PC-3 (cell line): ENCODE measurements at regions not wholly inside any gene's neighbourhood (a gene's known extent, or its start where the extent isn't known, plus 50 kb on each side); places are given as distances from the start of the nearest gene placed in this dataset.

Experiments
- ATAC-seq: fragments of 200-7000 bp; cut with Tn5 transposase; 2 replicates; pipeline ENCODE4 v1.9.1; 2020; ENCODE audit warnings: mild to moderate bottlenecking, moderate library complexity
- BruUV-seq: library from RNA; stranded (reverse); fragments of 400-500 nt; replicated peaks from 2 replicates; lab custom pipeline; 2021; lab: Mats Ljungman, UMichigan
- CTCF ChIA-PET: fragments of 300-600 bp; sonication (Branson Sonifier 250); formaldehyde crosslinking; loops from one replicate; lab custom pipeline; 2022; ENCODE audit warnings: antibody characterized with exemption; lab: Charles Lee
- POLR2A ChIA-PET: fragments of 300-600 bp; sonication (Branson Sonifier 250); formaldehyde crosslinking; loops from one replicate; lab custom pipeline; 2022; ENCODE audit warnings: antibody characterized with exemption; ENCODE audit not compliant: unreplicated experiment; lab: Charles Lee
- DNase-seq: peaks from one replicate; pipeline ENCODE4 v3.0.0-alpha.2; 2015
- H2AFZ ChIP-seq: fragments of 300-600 bp; sonication (generic); 2 replicates; pipeline ENCODE4 v1.6.0; 2016; ENCODE audit warnings: antibody characterized with exemption, low read length
- H3F3A ChIP-seq: fragments of 300-600 bp; sonication (generic); one replicate; pipeline ENCODE4 v1.6.0; 2017; ENCODE audit warnings: antibody characterized with exemption, low read length, control low read depth, mild to moderate bottlenecking; ENCODE audit not compliant: unreplicated experiment
- H3K27ac ChIP-seq: fragments of 300-600 bp; sonication (generic); 2 replicates; pipeline ENCODE4 v1.5.1; 2016; ENCODE audit warnings: mild to moderate bottlenecking, low read length
- H3K27me3 ChIP-seq: fragments of 300-600 bp; sonication (generic); 2 replicates; pipeline ENCODE4 v1.6.1; 2016; ENCODE audit warnings: low read length, mixed read lengths
- H3K36me3 ChIP-seq: fragments of 300-600 bp; sonication (generic); 2 replicates; pipeline ENCODE4 v1.6.1; 2016; ENCODE audit warnings: low read depth, mixed run types, low read length, mixed read lengths
- H3K4me1 ChIP-seq: fragments of 300-600 bp; sonication (generic); 2 replicates; pipeline ENCODE4 v1.5.1; 2016; ENCODE audit warnings: low read length; ENCODE audit not compliant: insufficient read depth
- H3K4me2 ChIP-seq: fragments of 300-600 bp; sonication (generic); 2 replicates; pipeline ENCODE4 v1.6.0; 2016; ENCODE audit warnings: low read length
- H3K4me3 ChIP-seq: fragments of 300-600 bp; sonication (generic); 2 replicates; pipeline ENCODE4 v1.5.1; 2016; ENCODE audit warnings: mild to moderate bottlenecking, low read length, mixed read lengths
- H3K79me2 ChIP-seq: fragments of 300-600 bp; sonication (generic); 2 replicates; pipeline ENCODE4 v1.6.1; 2017; ENCODE audit warnings: low read length, mixed read lengths
- H3K9ac ChIP-seq: fragments of 300-600 bp; sonication (generic); 2 replicates; pipeline ENCODE4 v1.6.0; 2016; ENCODE audit warnings: mild to moderate bottlenecking, low read length
- H3K9me2 ChIP-seq: fragments of 300-600 bp; sonication (generic); replicated peaks from 2 replicates; pipeline ENCODE4 v1.6.1; 2016; ENCODE audit warnings: mixed run types, low read length, mixed read lengths
- H3K9me3 ChIP-seq: fragments of 300-600 bp; sonication (generic); 2 replicates; pipeline ENCODE4 v1.6.1; 2016; ENCODE audit warnings: low read length, mixed read lengths
- H4K20me1 ChIP-seq: fragments of 300-600 bp; sonication (generic); 2 replicates; pipeline ENCODE4 v1.6.1; 2016; ENCODE audit warnings: low read length, mixed read lengths
- EZH2 ChIP-seq: fragments of 300-600 bp; sonication (generic); IDR thresholded peaks from one replicate; pipeline ENCODE4 v1.6.1; 2017; ENCODE audit warnings: antibody characterized with exemption, mild to moderate bottlenecking, low read length; ENCODE audit not compliant: unreplicated experiment
- EZH2phosphoT487 ChIP-seq: fragments of 300-600 bp; sonication (generic); IDR thresholded peaks from 2 replicates; pipeline ENCODE4 v1.6.1; 2018; ENCODE audit warnings: mild to moderate bottlenecking, antibody characterized with exemption, low read length, borderline replicate concordance
- intact Hi-C: fragments of 100-400 bp; cut with micrococcal nuclease; formaldehyde crosslinking; loops from 2 replicates; pipeline ENCODE4 v1.9.0; 2023
- TF ChIP-seq, protein P1 (sequence below): fragments of 300-600 bp; sonication (generic); conservative IDR thresholded peaks from 2 replicates; pipeline ENCODE4 v1.5.1; 2017; ENCODE audit warnings: antibody characterized with exemption, low read depth, mild to moderate bottlenecking, low read length

DNA sequence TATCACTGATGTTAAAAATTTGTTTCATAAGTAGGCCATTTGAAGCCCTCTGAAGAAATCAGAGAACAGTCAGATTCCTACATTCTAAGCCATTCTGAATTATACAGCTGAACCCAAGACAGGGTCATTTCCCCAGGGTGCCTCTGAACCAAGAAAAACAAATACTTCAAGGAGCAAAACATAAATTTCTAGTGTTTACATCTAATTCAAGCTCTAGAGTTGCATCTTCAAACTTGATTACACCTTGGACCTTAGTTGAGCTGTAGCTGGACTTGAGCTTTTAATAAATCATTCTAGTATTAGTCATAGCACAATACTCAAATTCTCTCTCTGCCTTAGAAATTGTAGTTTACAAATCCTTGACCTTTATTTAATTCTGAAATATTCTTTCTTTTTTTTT, 87.6 kb upstream of the IL15 start:
- ChIA-PET POLR2A (no interaction called here), CTCF (interaction anchor here (0.5 to 0.6 kb wide), 2 partner anchors 63 to 621 kb away, joined by 3 read pairs; no protein-coding TSS in a partner anchor)
- no peak for DNase-seq
- Histone ChIP-seq H3K79me2 (no peaks in the 10 kb centered on the region), H2AFZ (no peak overlapping the region), H3K27ac (no peak overlapping the region), H3K4me1 (peaks cover 2% of the 10 kb centered on the region), H3F3A (no peaks in the 10 kb centered on the region), H3K9me3 (no peaks in the 10 kb centered on the region), H3K9ac (no peak overlapping the region), H3K27me3 (no peaks in the 10 kb centered on the region), H3K4me2 (no peak overlapping the region), H3K9me2 (no peaks in the 10 kb centered on the region), H3K36me3 (no peaks in the 10 kb centered on the region), H4K20me1 (no peaks in the 10 kb centered on the region), H3K4me3 (no peak overlapping the region)
- TF ChIP-seq, protein P1, sequence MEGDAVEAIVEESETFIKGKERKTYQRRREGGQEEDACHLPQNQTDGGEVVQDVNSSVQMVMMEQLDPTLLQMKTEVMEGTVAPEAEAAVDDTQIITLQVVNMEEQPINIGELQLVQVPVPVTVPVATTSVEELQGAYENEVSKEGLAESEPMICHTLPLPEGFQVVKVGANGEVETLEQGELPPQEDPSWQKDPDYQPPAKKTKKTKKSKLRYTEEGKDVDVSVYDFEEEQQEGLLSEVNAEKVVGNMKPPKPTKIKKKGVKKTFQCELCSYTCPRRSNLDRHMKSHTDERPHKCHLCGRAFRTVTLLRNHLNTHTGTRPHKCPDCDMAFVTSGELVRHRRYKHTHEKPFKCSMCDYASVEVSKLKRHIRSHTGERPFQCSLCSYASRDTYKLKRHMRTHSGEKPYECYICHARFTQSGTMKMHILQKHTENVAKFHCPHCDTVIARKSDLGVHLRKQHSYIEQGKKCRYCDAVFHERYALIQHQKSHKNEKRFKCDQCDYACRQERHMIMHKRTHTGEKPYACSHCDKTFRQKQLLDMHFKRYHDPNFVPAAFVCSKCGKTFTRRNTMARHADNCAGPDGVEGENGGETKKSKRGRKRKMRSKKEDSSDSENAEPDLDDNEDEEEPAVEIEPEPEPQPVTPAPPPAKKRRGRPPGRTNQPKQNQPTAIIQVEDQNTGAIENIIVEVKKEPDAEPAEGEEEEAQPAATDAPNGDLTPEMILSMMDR = no peak
- no peak for TF ChIP-seq EZH2phosphoT487
- TF ChIP-seq EZH2 = no peak
- ATAC-seq = no peak
- no TSS peak for BruUV-seq
- intact Hi-C loops = loop anchor here (10.0 kb wide), 2 partner anchors 166 to 174 kb away; no protein-coding TSS in a partner anchor

DNA sequence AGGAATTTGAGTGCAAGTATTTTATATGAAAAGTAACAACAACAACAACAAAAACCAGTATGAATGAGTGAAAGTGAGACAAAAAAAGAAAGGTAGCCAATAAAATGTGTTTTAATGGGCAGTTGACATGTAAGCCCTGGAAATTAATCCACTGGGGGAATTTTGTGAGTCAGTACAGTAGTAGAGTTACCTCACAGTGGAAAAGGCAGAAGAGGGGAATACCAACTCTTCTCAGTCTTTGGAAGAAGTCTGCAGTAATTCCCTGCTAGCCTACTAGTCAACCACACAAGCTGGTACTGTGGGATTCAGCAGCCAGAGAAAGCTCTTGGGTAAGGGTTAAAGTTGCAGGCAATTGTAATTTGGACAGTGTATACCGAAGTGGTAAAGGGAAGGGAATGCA, 76.3 kb upstream of the IL15 start:
- H3K9me2 ChIP-seq = no peaks in the 10 kb centered on the region
- CTCF ChIA-PET = no interaction called here
- no TSS peak for BruUV-seq
- POLR2A ChIA-PET = no interaction called here
- H3K27ac ChIP-seq = no peak overlapping the region
- DNase-seq (no peak), ATAC-seq (no peak)
- intact Hi-C loops = no loop called here
- H3K79me2 ChIP-seq = no peaks in the 10 kb centered on the region
- no peak overlapping the region for H3K4me2 ChIP-seq
- no peak overlapping the region for H3K4me3 ChIP-seq
- H4K20me1 ChIP-seq = no peaks in the 10 kb centered on the region
- no peaks in the 10 kb centered on the region for H3F3A ChIP-seq
- TF ChIP-seq EZH2 (no peak), EZH2phosphoT487 (no peak)
- TF ChIP-seq, protein P1 = no peak
- no peaks in the 10 kb centered on the region for H3K27me3 ChIP-seq
- H3K4me1 ChIP-seq = peaks cover 13% of the 10 kb centered on the region
- H2AFZ ChIP-seq = no peak overlapping the region
- no peak overlapping the region for H3K9ac ChIP-seq
- no peaks in the 10 kb centered on the region for H3K36me3 ChIP-seq
- no peaks in the 10 kb centered on the region for H3K9me3 ChIP-seq

DNA sequence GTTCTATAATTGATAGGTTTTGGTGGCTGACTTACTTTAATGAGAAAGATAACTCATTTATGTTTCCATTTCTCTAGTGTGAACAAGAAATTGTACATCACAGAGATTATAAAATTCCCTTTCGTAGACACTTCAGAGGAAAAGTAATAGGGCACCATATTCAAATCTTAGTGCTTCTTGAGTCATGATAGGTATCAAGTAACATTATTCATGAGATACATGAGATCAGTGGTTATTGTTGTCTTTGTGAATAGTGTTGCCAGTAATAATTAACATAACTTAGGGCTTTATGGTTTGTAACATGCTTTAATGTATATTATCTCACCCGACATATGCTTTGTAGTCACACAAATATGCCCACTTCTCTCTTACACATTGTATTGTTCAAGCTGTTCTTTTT, 73.7 kb upstream of the IL15 start:
- H3K9me3 ChIP-seq = no peaks in the 10 kb centered on the region
- no peak overlapping the region for H3K4me2 ChIP-seq
- ATAC-seq (no peak), DNase-seq (no peak)
- no peak overlapping the region for H2AFZ ChIP-seq
- TF ChIP-seq EZH2phosphoT487 (no peak), EZH2 (no peak)
- TF ChIP-seq, protein P1 = no peak
- H3K27ac ChIP-seq = no peak overlapping the region
- H3K4me3 ChIP-seq = no peak overlapping the region
- H3K79me2 ChIP-seq = no peaks in the 10 kb centered on the region
- no peaks in the 10 kb centered on the region for H3K36me3 ChIP-seq
- no peaks in the 10 kb centered on the region for H3F3A ChIP-seq
- H4K20me1 ChIP-seq = no peaks in the 10 kb centered on the region
- H3K9me2 ChIP-seq = no peaks in the 10 kb centered on the region
- CTCF ChIA-PET = no interaction called here
- H3K4me1 ChIP-seq = peaks cover 25% of the 10 kb centered on the region
- H3K9ac ChIP-seq = no peak overlapping the region
- intact Hi-C loops = no loop called here
- no TSS peak for BruUV-seq
- POLR2A ChIA-PET = no interaction called here
- no peaks in the 10 kb centered on the region for H3K27me3 ChIP-seq
